ENCODE measurements at regions not wholly inside any gene's neighbourhood (a gene's known extent, or its start where the extent isn't known, plus 50 kb on each side); places are given as distances from the start of the nearest gene placed in this dataset.

DNA sequence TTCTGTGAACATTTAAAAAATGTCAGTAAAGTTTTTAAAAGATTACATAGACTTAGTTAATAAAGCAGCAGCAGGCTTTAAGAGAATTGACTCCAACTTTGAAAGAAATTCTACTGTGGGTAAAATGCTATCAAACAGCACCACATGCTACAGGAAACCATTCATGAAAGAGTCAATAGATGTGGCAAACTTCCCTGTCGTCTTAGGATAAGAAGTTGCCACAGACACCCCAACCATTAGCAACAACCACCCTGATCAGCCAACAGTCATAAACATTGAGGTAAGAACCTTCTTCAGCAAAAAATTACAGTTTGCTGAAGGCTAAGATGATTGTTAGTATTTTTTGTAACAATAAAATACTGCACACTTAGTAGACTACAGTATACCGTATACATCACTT lies 278.2 kb downstream of the CSNK1G3 start:
- no peak for TF ChIP-seq POLR2A (IDR thresholded peaks at IDR 0.05)
- TF ChIP-seq, protein P1, sequence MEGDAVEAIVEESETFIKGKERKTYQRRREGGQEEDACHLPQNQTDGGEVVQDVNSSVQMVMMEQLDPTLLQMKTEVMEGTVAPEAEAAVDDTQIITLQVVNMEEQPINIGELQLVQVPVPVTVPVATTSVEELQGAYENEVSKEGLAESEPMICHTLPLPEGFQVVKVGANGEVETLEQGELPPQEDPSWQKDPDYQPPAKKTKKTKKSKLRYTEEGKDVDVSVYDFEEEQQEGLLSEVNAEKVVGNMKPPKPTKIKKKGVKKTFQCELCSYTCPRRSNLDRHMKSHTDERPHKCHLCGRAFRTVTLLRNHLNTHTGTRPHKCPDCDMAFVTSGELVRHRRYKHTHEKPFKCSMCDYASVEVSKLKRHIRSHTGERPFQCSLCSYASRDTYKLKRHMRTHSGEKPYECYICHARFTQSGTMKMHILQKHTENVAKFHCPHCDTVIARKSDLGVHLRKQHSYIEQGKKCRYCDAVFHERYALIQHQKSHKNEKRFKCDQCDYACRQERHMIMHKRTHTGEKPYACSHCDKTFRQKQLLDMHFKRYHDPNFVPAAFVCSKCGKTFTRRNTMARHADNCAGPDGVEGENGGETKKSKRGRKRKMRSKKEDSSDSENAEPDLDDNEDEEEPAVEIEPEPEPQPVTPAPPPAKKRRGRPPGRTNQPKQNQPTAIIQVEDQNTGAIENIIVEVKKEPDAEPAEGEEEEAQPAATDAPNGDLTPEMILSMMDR (IDR thresholded peaks at IDR 0.05): no peak
- intact Hi-C loops (cut with DNase I; ENCODE audit: low total_unique reads): no loop called here
- WGBS, 2 donors: 83 to 87% methylated on average over 2 of the region's 2 CpGs
- H3K4me3 ChIP-seq (ENCODE audit: low read depth, poor library complexity, severe bottlenecking): no peak overlapping the region
- DNase-seq (ENCODE audit: low spot score in 2 of 2): no peak

DNA sequence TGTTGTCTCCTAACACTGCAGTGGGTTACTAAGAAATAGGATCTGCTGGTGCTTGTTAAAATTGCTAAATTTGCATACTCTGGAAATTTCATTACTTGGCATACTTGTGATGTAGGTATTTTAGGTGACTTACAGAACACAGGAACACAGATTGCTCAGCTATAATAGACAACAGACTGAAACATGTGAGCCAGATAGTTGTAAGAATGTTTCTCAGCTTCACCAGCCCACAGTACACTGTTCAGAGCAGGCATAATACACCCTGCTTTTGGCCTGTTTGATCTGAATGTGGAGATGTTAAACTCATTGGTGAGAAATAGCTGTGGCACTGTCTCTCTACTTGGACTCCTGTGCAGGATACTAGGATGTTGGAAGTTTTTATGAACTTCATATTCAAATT lies 275.7 kb downstream of the CSNK1G3 start:
- intact Hi-C loops (cut with DNase I; ENCODE audit: low total_unique reads): no loop called here
- DNase-seq (ENCODE audit: low spot score in 2 of 2): no peak
- no peak overlapping the region for H3K4me3 ChIP-seq (ENCODE audit: low read depth, poor library complexity, severe bottlenecking)
- no peak for TF ChIP-seq POLR2A (IDR thresholded peaks at IDR 0.05)
- TF ChIP-seq, protein P1 (IDR thresholded peaks at IDR 0.05): no peak

DNA sequence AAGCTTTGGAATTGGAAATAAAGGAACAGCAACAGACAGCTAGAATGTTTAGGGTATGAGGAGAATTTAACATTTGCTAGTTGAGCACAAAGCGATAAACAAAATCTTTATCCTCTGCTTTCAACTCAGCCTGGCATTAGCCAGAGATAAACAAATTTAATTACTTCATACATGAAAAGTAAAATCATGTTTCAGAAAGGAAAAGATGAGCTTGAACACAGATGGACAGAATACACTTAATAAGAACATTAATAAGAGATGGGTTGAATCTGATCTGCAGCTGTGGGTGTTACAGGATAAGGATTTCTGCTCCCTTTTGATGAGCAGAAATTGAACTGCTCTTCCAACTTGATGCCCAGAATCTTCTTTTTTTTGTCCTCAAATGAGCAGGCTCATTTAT lies 275.2 kb downstream of the CSNK1G3 start:
- TF ChIP-seq, protein P1 (IDR thresholded peaks at IDR 0.05): no peak
- TF ChIP-seq POLR2A (IDR thresholded peaks at IDR 0.05): no peak
- no peak overlapping the region for H3K4me3 ChIP-seq (ENCODE audit: low read depth, poor library complexity, severe bottlenecking)
- DNase-seq (ENCODE audit: low spot score in 2 of 2): no peak
- WGBS, 2 donors: 79 to 88% methylated on average over 1 of the region's 1 CpG
- intact Hi-C loops (cut with DNase I; ENCODE audit: low total_unique reads): no loop called here

DNA sequence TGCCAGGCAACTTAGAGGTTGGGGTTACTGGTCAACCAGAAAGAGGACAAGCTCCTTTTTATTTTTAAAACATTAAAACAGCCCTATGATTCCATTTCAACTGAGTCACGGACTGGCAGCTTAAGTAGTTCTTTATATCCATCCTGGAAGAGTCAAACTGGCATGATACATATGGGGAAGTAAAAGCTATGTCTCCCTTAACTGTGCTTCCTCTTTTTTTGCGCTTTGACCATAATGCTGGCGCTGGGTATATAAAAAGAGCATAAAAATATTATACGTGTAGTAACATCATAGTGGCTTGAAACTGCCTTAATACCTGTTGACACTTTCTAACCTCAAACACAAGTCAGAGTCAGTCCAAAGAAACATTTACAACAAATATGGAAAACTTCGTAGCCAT lies 274.4 kb downstream of the CSNK1G3 start:
- no peak for DNase-seq (ENCODE audit: low spot score in 2 of 2)
- intact Hi-C loops (cut with DNase I; ENCODE audit: low total_unique reads): no loop called here
- H3K4me3 ChIP-seq (ENCODE audit: low read depth, poor library complexity, severe bottlenecking): no peak overlapping the region
- TF ChIP-seq POLR2A (IDR thresholded peaks at IDR 0.05): no peak
- TF ChIP-seq, protein P1 (IDR thresholded peaks at IDR 0.05): no peak
- WGBS, 2 donors: 76 to 79% methylated on average over 5 of the region's 5 CpGs

DNA sequence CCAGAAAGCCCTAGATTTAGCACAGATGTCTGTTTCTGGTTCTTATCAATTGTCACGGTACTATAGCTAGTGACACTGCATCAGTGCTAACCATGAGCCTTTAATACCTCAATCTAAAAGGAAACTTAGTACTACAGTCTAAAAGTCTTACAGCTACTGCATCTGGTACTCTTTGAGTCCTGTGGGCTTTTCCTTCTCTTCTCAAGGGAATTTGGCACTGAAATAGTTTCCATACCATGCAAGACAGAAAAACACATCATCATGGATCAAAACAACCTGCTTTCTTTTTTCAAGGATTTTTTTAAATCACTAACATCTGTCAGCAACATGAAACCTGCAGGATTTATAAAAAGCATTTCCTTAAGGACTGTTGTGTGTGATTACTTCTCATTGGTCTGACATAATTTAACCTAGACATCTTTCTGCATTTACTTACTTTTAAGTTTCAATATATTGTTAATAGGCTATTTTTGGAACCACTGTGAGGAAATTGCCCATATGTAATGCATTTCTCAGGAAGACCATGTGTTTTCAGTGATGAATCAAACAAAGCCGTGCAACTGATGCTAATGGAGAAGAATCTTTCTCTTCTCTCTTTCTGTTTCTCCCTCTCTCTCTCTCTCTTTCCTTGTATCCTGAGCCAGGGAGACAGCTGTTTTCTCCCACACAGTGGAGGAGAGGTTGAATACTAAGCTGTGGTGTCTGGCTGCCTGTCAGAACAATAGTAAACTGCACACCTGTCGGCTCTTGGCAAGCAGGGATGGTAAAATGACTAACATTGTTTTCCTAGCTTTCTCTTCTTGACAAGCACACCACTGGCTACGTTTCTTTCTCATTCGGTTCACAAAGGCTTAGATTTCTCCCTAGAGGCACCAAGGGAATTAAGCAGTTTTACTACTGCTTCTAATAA lies 273.4 kb downstream of the CSNK1G3 start:
- no peak overlapping the region for H3K4me3 ChIP-seq (ENCODE audit: low read depth, poor library complexity, severe bottlenecking)
- intact Hi-C loops (cut with DNase I; ENCODE audit: low total_unique reads): no loop called here
- no peak for TF ChIP-seq POLR2A (IDR thresholded peaks at IDR 0.05)
- TF ChIP-seq, protein P1 (IDR thresholded peaks at IDR 0.05): no peak
- WGBS, 2 donors: 13 to 20% methylated on average over 5 of the region's 5 CpGs
- DNase-seq (ENCODE audit: low spot score in 2 of 2): no peak

DNA sequence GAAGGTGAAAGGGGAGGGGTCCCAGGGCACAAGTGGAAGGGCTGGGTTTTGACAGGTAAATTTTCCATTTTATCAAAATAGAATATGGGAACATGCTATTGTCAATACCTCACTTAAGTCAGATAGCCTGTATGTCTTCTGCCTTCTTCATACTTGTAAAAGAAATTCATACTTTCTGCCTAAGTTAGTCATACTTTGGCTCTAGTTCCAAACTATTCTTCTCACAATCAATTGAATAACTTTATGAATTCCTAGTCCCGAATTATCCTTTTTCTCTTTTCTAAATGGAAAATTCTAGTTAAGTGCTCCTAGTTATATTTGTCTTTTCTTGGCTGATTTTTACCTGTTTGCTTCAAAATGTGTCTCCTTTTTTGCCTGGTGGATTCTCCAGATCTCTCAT lies 271.4 kb downstream of the CSNK1G3 start:
- H3K4me3 ChIP-seq (ENCODE audit: low read depth, poor library complexity, severe bottlenecking): no peak overlapping the region
- TF ChIP-seq, protein P1 (IDR thresholded peaks at IDR 0.05): no peak
- intact Hi-C loops (cut with DNase I; ENCODE audit: low total_unique reads): no loop called here
- 43 to 44% methylated on average over 1 of the region's 1 CpG for WGBS, 2 donors
- no peak for DNase-seq (ENCODE audit: low spot score in 2 of 2)

Measured in lower leg skin (tissue), 4 donors.